ENCODE measurements at regions not wholly inside any gene's neighbourhood (a gene's known extent, or its start where the extent isn't known, plus 50 kb on each side); places are given as distances from the start of the nearest gene placed in this dataset.
"Not testable (repeated sequence)": the region's sequence is repeated elsewhere in the genome, so short reads cannot be mapped to it uniquely, and the experiment has no call there.

- Histone ChIP-seq H3K9me3 (no peaks in the 10 kb centered on the region; the same call in 1 of the 2 replicates), H3K36me3 (no peaks in the 10 kb centered on the region), H3K4me3 (no peak overlapping the region), H3K27me3 (no peaks in the 10 kb centered on the region)
- DNase-seq = no peak
Observed at GRCh38 chr6:93183531-93183972, 235.8 kb downstream of the EPHA7 start.

GRCh38 chr6:93182938-93183479, 236.3 kb downstream of the EPHA7 start:
- Histone ChIP-seq H3K36me3 (no peaks in the 10 kb centered on the region), H3K27me3 (no peaks in the 10 kb centered on the region), H3K9me3 (no peaks in the 10 kb centered on the region; the same call in 1 of the 2 replicates), H3K4me3 (no peak overlapping the region)
- no peak for DNase-seq

GRCh38 chr6:93177918-93178317, 241.4 kb downstream of the EPHA7 start:
- Histone ChIP-seq H3K27me3 (no peaks in the 10 kb centered on the region), H3K9me3 (no peaks in the 10 kb centered on the region; the same call in 1 of the 2 replicates), H3K36me3 (no peaks in the 10 kb centered on the region), H3K4me3 (peak overlapping the region; percentile 18)
- no peak for DNase-seq

GRCh38 chr6:93177438-93177837, 241.9 kb downstream of the EPHA7 start:
- Histone ChIP-seq H3K4me3 (no peak overlapping the region), H3K9me3 (no peaks in the 10 kb centered on the region; the same call in 1 of the 2 replicates), H3K36me3 (no peaks in the 10 kb centered on the region), H3K27me3 (no peaks in the 10 kb centered on the region)
- no peak for DNase-seq

GRCh38 chr6:93176070-93176469, 243.3 kb downstream of the EPHA7 start:
- Histone ChIP-seq H3K9me3 (no peaks in the 10 kb centered on the region), H3K36me3 (no peaks in the 10 kb centered on the region), H3K27me3 (no peaks in the 10 kb centered on the region), H3K4me3 (no peak overlapping the region)
- DNase-seq = no peak

- DNase-seq, H3K36me3 ChIP-seq, H3K27me3 ChIP-seq, H3K4me3 ChIP-seq, H3K9me3 ChIP-seq: not testable (repeated sequence)
Observed at GRCh38 chr6:93173573-93173972, 245.8 kb downstream of the EPHA7 start.

- Histone ChIP-seq H3K9me3 (no peaks in the 10 kb centered on the region), H3K27me3 (no peaks in the 10 kb centered on the region), H3K4me3 (no peak overlapping the region), H3K36me3 (no peaks in the 10 kb centered on the region)
- no peak for DNase-seq
Observed at GRCh38 chr6:93165850-93166430, 253.4 kb downstream of the EPHA7 start.

- H3K27me3 ChIP-seq = no peaks in the 10 kb centered on the region
- DNase-seq = peak; percentile 35
- no peaks in the 10 kb centered on the region for H3K9me3 ChIP-seq
- no peaks in the 10 kb centered on the region for H3K36me3 ChIP-seq
- H3K4me3 ChIP-seq = no peak overlapping the region
Observed at GRCh38 chr6:93164781-93165180, 254.6 kb downstream of the EPHA7 start.

- no peak for DNase-seq
- Histone ChIP-seq H3K27me3 (no peaks in the 10 kb centered on the region), H3K36me3 (no peaks in the 10 kb centered on the region), H3K4me3 (no peak overlapping the region), H3K9me3 (peaks cover 9% of the 10 kb centered on the region; the same call in 1 of the 2 replicates)
Observed at GRCh38 chr6:93163146-93163545, 256.2 kb downstream of the EPHA7 start.

GRCh38 chr6:93139408-93140081, 279.8 kb downstream of the EPHA7 start:
- DNase-seq = no peak
- H3K27me3 ChIP-seq = no peaks in the 10 kb centered on the region
- H3K9me3 ChIP-seq = no peaks in the 10 kb centered on the region
- no peaks in the 10 kb centered on the region for H3K36me3 ChIP-seq
- no peak overlapping the region for H3K4me3 ChIP-seq

GRCh38 chr6:93136111-93136510, 283.2 kb downstream of the EPHA7 start:
- Histone ChIP-seq H3K36me3 (no peaks in the 10 kb centered on the region), H3K9me3 (no peaks in the 10 kb centered on the region), H3K27me3 (no peaks in the 10 kb centered on the region), H3K4me3 (no peak overlapping the region)
- DNase-seq = no peak

- no peak for DNase-seq
- peaks cover 2% of the 10 kb centered on the region; the same call in 1 of the 2 replicates for H3K9me3 ChIP-seq
- H3K27me3 ChIP-seq = no peaks in the 10 kb centered on the region
- no peaks in the 10 kb centered on the region for H3K36me3 ChIP-seq
- no peak overlapping the region for H3K4me3 ChIP-seq
Observed at GRCh38 chr6:93124006-93124632, 295.2 kb downstream of the EPHA7 start.

GRCh38 chr6:93123585-93123984, 295.8 kb downstream of the EPHA7 start:
- no peak overlapping the region for H3K4me3 ChIP-seq
- H3K9me3 ChIP-seq = peaks cover 2% of the 10 kb centered on the region; the same call in 1 of the 2 replicates
- no peak for DNase-seq
- H3K27me3 ChIP-seq = no peaks in the 10 kb centered on the region
- no peaks in the 10 kb centered on the region for H3K36me3 ChIP-seq

- H3K4me3 ChIP-seq = no peak overlapping the region
- H3K36me3 ChIP-seq = no peaks in the 10 kb centered on the region
- H3K9me3 ChIP-seq = no peaks in the 10 kb centered on the region; the same call in 1 of the 2 replicates
- no peaks in the 10 kb centered on the region for H3K27me3 ChIP-seq
- no peak for DNase-seq
Observed at GRCh38 chr6:93120154-93120742, 299.1 kb downstream of the EPHA7 start.

GRCh38 chr6:93105907-93106306, 313.5 kb downstream of the EPHA7 start:
- no peaks in the 10 kb centered on the region for H3K9me3 ChIP-seq
- H3K4me3 ChIP-seq = no peak overlapping the region
- no peaks in the 10 kb centered on the region for H3K36me3 ChIP-seq
- no peaks in the 10 kb centered on the region for H3K27me3 ChIP-seq
- no peak for DNase-seq

GRCh38 chr6:93105017-93105416, 314.3 kb downstream of the EPHA7 start:
- Histone ChIP-seq H3K4me3 (no peak overlapping the region), H3K36me3 (no peaks in the 10 kb centered on the region), H3K9me3 (no peaks in the 10 kb centered on the region), H3K27me3 (no peaks in the 10 kb centered on the region)
- peak; percentile 24 for DNase-seq

GRCh38 chr6:93104195-93104817, 315.1 kb downstream of the EPHA7 start:
- Histone ChIP-seq H3K9me3 (no peaks in the 10 kb centered on the region), H3K27me3 (no peaks in the 10 kb centered on the region), H3K36me3 (no peaks in the 10 kb centered on the region), H3K4me3 (no peak overlapping the region)
- no peak for DNase-seq

Measured in MG63 (cell line).